ENCODE measurements at regions not wholly inside any gene's neighbourhood (a gene's known extent, or its start where the extent isn't known, plus 50 kb on each side); places are given as distances from the start of the nearest gene placed in this dataset.
"Not testable (repeated sequence)": the region's sequence is repeated elsewhere in the genome, so short reads cannot be mapped to it uniquely, and the experiment has no call there.

DNA sequence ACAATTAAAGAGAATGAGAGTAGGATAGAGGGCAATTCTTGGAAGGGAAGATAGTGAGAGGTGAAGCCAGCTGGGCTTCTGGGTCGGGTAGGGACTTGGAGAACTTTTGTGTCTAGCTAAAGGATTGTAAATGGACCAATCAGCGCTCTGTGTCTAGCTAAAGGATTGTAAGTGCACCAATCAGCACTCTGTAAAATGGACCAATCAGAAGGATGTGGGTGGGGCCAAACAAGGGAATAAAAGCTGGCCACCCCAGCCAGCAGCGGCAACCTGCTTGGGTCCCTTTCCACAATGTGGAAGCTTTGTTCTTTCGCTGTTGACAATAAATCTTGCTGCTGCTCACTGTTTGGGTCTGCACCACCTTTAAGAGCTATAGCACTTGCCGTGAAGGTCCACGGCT, 384.0 kb downstream of the AEBP2 start:
- not testable (repeated sequence) for DNase-seq (ENCODE audit: low read depth in 2 of 2)

DNA sequence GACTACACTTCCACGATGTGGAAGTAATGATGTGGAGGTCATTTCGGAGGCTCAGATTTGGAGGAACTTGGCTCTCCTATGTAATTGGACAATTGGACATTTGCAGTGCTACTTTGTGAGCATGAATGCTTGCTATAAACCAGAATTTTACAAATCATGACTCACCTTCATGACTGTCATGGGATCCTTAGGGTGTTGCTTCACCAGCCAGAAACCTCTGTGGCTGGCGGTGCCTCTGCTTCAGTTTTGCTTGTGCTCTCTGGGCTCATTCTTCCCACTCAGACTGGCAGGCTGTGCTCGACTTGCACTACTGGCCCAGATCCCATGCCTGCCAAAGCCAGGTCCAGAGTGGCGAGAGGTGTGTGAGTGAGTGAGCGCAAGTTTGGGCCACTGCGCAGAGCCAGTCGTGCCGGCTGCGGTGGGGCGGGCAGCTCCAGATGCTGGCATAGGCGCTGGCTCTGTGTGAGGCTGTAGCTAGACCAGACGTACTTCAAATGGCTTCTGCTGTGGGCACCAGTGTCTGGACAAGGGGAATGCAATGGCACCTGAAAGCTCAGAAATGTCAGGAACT, 387.8 kb downstream of the AEBP2 start:
- no peak for DNase-seq (ENCODE audit: low read depth in 2 of 2)

DNA sequence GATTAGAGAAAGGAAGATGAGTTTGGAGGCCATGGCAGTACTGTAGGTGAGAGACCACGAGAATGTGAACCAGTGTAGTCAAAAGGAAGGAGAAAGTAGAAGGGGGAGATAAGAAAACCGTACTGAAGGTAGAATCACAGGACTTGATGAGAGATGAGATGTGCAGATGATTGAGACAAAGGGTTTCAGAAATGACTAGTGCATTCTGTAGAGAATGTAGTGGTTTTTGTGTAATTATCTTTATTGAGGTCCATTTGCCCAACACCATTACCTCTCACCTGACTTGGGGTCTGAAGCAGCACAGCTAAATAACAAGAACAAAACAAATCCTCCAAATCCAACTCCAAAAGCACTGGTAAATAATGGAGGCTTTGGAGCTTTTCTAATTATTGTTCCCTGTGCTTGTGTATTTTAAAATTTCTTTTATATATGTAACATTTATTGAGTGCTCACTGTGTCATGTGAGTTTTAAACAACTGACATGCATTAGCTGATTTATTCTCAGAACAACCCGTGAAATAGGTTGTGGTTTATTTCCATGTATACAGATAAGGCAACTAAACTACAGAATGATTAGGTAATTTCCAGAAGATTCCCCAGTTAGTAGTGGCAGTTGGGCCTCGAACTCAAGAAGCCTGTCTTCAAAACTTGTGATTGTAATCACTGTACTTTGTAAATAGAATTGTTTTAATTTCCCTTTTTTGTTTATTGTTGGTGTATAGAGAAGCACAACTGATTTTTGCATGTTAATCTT, 390.0 kb downstream of the AEBP2 start:
- no peak for DNase-seq (ENCODE audit: low read depth in 2 of 2)

DNA sequence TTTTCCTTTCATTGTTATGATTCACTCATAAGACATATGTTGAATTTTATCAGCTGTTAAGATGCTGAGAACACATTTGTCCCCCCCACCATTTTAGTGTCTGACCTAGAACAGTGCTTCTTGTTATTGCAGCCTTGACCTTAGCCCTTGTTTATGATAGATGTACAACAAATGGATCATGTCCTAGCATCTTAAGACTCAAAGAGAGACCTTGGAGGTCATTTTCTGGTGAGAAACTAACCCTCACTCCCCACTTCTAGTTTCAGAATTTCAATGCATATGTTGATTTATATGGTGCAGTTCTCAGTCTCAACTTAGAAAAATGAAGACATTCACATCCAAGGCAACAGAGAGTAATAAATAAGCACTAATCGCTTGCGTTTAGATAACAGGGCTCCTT, 391.2 kb downstream of the AEBP2 start:
- DNase-seq (ENCODE audit: low read depth in 2 of 2), result no peak

DNA sequence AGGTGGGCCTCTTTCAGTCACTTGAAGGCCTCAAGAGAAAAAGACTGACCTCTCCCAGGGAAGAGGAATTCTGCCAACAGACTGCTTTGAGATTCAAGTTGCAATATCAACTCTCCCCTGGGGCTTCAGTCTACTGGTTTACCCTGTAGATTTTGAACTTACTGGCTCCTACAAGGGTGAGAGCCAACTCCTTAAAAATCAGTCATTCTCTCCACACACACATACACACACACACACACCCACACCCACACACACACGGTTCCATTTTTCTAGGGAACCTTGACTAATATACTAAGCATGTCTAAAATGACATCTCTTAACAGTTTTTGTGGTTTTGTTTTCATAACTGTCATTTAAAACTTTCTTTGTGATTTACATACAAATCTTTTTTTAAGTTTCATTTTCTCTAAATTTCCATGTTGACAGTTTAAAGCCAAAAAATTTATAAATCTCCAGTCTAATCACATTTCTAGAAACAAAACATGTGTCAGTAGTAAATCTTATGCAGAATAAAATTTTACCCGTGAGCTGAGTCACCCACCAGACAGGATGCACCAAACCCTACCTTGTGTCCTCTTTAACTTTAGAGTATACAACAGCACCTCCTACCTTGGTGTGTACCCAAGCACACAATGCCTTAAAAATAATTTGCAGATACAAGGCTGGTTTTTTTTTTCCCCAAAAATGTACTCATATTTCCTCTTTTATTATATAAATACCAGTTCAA, 394.6 kb downstream of the AEBP2 start:
- peak in 1 of 2 experiments; percentile 15 for DNase-seq (ENCODE audit: low read depth in 2 of 2)

DNA sequence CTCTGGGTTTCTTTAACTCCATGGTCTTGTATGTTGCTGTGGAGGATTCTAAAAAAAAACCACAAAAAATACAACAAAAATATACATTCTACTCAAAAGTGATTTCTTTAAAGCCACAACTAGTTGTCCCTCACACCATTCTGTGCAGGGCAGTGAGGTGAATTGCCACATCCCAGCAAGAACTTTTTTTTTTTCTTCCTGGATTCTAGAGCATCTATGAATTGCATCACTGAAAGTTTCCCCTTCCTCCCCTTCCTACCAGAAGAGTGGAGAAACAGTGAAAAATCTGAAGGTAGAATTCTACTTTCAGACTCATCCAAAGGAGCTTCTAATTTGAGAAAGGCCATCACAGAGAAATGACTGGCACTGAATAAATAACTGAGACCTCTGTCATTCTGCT, 395.3 kb downstream of the AEBP2 start:
- no peak for DNase-seq (ENCODE audit: low read depth in 2 of 2)

DNA sequence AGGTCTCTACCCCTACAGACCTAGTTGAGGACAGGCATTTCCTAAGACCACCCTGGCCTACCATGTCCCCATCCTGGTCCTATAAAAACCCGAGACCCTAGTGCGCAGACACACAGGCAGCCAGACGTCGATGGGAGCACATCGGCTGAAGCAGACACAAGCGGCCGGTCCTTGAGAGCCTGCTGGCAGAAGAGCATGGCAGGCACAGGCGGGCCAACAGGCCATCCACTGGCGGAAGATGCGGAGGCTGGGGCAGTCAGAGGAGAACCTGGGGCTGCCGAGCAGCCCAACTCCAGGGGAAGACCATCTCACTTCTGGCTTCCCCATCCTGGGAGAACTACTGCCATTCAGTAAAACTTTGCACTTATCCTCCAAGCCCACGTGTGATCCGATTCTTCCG, 396.8 kb downstream of the AEBP2 start:
- DNase-seq (ENCODE audit: low read depth in 2 of 2), result no peak

DNA sequence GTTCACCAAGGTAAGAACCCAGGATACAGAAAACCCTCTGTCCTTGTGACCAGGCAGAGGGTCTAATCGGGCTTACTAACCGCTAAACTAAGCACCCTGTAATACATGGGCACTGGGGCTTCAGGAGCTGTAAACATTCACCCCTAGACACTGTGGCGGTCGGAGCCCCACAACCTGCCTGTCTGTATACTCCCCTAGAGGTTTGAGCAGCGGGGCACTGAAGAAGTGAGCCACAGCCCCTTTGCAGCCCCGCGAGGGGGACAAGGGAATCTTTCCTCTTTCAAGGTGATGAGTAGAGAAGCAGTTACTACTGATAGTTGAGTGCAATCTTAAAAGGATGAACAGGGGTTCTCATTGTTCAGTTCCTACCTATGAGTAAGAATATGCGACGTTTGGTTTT, 397.2 kb downstream of the AEBP2 start:
- DNase-seq (ENCODE audit: low read depth in 2 of 2), result no peak

DNA sequence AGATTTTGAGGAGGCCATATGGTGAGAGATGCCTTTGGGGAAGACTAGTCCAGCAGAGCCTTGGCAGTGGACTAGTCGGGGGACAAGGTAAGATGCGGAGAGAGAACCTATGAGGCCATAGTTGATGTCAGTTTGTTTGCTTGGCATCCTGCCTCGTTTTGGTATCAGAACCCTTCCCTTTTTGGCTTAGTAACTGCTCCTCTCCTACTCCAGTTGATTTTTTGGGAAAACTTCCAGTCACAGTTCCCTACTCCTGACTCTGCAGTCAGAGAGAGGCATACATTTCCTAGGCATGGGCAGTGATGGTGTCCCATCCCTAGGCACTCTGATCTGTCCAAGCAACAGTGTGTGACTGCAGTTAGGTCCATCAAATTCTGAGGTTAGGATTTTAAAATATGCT, 398.3 kb downstream of the AEBP2 start:
- no peak for DNase-seq (ENCODE audit: low read depth in 2 of 2)

DNA sequence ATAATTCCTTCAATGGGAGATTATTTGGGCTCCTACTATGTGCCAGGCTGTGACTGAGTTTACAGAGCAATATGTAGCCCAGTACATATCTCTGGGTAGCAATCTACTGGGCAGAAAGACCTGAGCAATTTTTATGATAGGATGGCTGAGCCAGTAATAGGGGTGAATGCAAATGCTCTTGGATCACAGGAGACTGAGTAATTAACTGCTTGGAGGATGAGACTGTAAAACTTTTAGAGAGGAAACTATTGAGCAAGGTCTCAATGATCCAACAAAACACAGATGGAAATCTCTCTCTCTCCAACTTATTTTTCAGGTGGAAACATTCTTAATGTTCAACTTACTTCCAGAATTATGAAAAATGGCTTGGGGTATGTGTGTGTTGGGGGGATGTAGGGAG, 402.2 kb downstream of the AEBP2 start:
- DNase-seq (ENCODE audit: low read depth in 2 of 2), result no peak

DNA sequence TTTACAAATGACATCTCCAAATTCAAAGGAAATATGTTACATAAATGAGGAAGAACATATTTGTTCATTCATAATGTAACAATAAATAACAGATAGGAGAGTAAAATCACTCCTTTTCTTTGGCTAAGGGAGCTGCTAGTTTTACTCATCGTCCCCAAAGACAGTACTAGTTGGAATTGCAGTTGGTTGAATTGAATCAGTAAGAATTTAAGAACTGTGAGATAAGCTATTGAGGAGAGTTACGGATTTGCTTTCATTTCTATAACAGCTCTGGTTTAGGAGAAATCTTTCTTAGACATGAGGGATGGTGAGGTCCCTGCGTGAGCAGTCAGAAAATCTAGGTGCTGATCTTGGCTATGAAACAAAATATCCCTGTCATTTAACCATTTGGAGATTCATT, 402.8 kb downstream of the AEBP2 start:
- no peak for DNase-seq (ENCODE audit: low read depth in 2 of 2)

DNA sequence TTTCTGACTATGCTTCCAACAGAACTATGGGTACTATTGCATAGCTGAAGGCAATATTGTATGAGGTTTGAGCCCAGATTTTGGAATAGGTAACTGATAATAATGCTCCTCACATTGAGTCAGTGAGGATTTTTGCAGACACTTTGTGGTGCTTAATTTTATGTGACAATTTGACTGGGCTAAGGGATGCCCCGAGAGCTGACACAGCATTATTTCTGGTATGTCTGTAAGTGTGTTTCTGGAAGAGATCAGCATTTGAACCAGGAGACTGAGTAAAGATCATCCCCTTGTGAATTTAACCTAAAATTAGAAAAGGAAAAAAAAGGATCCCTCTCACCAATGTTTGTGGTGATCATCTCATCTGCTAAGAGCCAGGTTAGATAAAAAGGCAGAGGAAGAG, 404.9 kb downstream of the AEBP2 start:
- no peak for DNase-seq (ENCODE audit: low read depth in 2 of 2)

DNA sequence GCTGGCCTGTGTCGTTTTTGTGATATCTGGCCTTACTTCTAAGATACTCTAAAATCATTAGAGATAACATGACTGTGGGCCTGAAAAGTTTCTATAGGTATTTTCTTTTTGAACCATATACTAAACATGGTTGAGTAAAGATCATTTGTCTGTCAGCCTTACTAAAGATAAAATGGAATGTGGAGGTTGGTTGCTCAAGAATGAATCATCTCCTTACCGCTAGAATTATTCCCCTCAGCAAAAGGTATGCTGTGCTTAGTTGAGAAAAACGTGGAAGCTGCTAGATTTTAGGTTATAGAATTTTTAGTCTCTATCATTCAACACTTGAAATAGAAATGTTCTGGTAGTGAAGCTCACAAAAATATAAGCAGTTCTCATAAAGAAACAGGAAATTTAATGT, 407.3 kb downstream of the AEBP2 start:
- no peak for DNase-seq (ENCODE audit: low read depth in 2 of 2)

DNA sequence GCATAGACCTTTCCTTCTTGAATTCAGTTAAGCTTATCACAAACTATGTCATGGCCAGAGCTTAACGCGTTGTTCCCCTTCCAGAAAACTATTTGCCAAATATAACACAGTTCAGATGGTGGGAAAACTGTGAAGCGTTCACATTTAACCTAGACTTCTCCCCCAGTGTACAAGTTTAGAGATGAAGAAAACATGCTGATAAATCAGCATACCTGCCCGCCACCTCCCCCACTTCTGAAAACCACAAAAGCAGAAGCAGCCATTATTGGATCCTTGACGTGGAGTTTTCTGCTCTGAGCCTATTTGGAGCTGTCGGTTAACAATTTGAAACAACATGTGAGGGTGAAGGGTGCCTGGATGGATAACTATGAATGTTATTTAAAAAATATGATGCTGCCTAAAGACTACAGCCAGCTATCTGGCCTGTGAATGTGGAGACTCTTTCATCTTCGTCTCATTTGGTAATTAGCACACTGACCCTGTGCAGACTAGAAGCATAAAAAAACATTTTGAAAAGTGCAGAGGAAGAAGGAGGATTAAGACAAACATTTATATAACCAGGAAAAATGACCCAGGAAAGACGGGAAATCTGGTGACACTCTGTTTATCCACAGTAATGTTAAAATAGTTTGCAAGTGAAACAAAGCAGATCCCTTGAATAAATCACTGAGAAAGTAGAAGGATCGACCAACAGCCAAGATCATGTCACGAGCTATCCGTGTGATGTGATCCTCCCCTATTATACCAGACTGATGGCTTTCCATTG, 408.2 kb downstream of the AEBP2 start:
- no peak for DNase-seq (ENCODE audit: low read depth in 2 of 2)

DNA sequence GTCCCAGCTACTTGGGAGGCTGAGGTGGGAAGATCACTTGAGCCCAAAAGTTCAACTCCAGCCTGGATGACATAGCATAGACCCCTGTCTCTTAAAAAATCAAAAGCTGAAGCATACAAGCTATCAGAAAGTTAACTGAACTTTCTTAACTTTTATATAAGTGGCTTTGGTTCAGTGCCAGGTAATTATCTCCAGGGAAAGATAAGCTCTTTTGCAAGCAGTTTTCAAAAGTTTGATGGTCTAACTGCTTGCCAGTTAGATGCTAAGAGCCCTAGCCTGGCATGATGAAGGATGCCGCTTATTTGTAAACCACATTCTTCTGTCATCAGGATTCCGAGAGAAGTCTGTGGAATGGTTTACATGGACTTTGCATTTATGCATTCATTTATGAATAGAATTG, 409.1 kb downstream of the AEBP2 start:
- no peak for DNase-seq (ENCODE audit: low read depth in 2 of 2)

DNA sequence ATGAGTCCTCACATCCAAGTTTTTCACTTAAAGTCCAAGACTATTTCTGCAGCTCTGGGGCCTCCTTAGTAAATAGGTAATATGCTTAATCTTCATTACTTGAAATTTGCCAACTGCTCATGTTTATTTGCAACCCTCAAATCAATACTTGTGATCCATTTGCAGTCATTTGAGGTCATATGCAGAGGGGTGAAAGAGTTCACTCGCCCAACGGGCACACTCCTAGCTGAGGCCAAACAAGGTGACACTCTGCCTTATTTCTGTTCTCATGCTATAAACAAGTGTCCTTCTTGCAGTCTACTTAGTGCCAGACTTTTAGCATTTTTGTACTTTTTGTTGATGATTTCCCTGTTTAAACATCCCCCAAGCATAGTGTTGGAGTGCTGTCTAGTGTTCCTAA, 409.9 kb downstream of the AEBP2 start:
- DNase-seq (ENCODE audit: low read depth in 2 of 2), result no peak

DNA sequence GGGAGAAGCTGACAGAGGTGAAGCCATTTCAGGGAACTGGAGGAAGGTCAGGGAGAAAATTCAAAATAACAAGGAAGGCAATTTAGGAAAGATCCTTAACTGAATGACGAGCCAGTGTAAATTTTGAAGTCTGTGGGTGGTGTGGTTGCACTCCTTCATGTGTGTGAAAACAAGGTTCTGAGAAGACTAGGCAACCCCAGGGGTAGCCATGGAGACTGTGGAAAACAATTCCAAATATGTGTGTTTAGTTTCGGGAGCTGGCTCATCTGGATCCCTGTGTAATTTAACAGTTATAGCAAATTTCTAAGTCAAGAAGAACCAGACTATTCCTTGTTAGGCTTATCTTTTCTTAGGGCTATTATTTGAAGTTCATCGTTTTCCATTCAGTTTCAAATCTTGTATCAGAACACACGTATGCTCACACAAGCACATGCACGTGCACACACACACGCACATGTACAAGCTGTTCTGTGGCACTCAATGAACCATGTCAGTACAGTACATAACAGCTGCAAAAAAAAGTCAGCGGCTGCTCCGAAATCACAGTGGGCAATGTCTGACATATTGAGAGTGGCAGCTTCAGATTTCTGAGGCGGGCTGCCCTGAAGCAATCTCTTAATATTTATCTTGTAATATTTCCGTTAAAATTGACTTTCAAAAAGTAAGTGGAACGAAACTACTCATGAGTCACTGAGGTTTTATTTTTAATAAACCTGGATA, 411.2 kb downstream of the AEBP2 start:
- no peak for DNase-seq (ENCODE audit: low read depth in 2 of 2)

DNA sequence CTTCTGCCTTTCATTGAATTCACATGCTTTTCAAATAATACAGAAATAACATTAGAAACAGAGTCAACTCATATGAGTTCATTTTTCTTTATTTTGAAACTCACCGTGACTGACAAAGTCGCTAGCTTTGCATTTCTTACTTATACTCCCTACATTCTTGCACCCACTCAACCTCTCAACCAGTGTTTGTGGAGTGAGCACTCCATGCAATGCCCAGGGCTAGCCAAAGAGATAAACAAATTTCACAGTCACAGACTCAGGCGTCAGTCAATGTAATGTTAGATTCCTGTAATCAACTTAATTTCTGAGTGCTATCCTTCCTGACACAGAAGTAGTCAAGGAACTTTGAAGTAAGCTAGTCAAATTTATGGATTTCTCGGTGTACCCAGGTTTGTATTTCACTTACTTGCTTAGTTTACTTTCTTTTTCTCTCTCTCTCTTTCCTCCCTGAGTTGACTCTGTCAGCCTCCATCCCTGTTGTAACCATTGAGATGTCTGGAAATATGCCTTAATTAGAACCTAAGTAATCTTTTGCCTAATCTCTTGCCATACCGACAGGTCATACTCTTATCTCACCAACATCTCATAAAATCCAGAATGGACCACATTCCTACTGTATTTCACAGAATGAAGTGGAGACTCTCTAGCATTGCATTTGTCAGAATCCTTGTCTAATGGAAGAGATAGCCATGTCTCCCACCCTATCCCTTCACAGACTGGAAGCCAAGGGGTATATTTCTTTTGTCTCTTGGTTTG, 413.0 kb downstream of the AEBP2 start:
- DNase-seq (ENCODE audit: low read depth in 2 of 2), result no peak

DNA sequence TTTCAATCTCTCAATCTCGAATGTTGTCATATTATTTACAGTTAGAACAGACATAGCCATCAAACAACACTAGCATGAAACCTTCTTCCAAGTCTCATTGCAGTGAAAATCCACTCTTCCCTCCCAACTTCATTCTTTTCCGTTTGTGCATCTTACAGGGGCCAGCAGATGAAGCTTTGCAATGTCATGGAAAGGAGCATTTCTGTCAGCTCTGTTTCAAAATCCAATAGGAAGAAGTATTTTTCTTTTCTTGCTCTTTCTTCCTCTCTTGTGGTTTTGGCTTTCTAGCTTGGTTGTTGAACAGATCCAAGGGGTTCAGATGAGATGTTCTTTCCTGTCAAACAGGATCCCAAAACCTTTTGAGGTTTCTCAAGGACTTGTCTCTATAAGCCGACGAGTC, 416.6 kb downstream of the AEBP2 start:
- DNase-seq (ENCODE audit: low read depth in 2 of 2), result no peak

DNA sequence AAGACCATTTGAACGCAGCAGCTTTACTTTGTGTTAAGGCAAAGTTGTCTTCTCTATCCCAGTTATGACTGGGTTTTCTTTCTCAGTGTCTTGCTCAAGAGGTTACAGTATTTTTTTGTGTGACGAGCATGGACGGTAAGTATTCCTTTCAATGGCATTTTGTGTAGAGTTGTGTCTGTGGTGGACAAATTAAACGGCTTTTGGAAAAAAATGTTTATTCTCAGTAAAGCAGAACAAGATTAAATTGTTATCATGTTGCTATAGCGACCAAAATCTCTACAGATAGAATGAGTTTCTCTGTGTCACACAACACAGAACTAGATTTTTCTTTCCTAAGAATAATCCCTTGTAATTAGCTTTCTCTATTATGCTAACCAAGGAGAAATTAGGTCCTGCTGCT, 417.1 kb downstream of the AEBP2 start:
- DNase-seq (ENCODE audit: low read depth in 2 of 2), result no peak

DNA sequence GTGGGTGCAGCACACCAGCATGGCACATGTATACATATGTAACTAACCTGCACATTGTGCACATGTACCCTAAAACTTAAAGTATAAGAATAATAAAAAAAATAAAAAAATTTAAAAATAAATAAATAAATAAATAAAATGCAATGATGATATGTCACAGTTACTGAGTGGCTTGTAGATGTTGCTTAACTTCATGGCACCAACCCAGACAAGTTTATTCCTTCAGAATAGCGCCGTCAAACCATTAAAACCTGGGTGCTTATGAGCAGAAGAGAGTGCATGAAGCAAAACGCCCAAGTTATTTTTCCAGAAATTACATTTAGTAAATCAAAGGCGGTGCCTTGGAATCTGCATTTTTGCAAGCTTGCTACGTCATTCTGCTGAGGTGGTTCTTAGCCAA, 417.9 kb downstream of the AEBP2 start:
- DNase-seq (ENCODE audit: low read depth in 2 of 2), result no peak

All from stimulated activated CD4-positive, alpha-beta T cell treated with anti-CD3 and anti-CD28 coated beads, Interleukin-12 subunit alpha, Interleukin-12 subunit beta, amount 100 ng/mL, for 24 hours (primary cell).